ENCODE measurements at regions not wholly inside any gene's neighbourhood (a gene's known extent, or its start where the extent isn't known, plus 50 kb on each side); places are given as distances from the start of the nearest gene placed in this dataset.

GRCh38 chr5:2148312-2149194 lies 265.8 kb upstream of the IRX4 start:
- TF ChIP-seq, protein P1, sequence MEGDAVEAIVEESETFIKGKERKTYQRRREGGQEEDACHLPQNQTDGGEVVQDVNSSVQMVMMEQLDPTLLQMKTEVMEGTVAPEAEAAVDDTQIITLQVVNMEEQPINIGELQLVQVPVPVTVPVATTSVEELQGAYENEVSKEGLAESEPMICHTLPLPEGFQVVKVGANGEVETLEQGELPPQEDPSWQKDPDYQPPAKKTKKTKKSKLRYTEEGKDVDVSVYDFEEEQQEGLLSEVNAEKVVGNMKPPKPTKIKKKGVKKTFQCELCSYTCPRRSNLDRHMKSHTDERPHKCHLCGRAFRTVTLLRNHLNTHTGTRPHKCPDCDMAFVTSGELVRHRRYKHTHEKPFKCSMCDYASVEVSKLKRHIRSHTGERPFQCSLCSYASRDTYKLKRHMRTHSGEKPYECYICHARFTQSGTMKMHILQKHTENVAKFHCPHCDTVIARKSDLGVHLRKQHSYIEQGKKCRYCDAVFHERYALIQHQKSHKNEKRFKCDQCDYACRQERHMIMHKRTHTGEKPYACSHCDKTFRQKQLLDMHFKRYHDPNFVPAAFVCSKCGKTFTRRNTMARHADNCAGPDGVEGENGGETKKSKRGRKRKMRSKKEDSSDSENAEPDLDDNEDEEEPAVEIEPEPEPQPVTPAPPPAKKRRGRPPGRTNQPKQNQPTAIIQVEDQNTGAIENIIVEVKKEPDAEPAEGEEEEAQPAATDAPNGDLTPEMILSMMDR (conservative IDR thresholded peaks at IDR 0.05; ENCODE audit: low read depth in 2 of 2), result no peak
- no peak for TF ChIP-seq POLR2AphosphoS5 (IDR thresholded peaks at IDR 0.05; ENCODE audit: low read depth)
- TF ChIP-seq EZH2phosphoT487 (IDR thresholded peaks at IDR 0.05; ENCODE audit: unreplicated experiment), result no peak
- TF ChIP-seq EZH2 (IDR thresholded peaks at IDR 0.05; ENCODE audit: low read depth, unreplicated experiment), result no peak
- no peak for TF ChIP-seq JUNB (IDR thresholded peaks at IDR 0.05; ENCODE audit: unreplicated experiment)
- TF ChIP-seq ETS1 (IDR thresholded peaks at IDR 0.05), result no peak
- TF ChIP-seq, protein P2, sequence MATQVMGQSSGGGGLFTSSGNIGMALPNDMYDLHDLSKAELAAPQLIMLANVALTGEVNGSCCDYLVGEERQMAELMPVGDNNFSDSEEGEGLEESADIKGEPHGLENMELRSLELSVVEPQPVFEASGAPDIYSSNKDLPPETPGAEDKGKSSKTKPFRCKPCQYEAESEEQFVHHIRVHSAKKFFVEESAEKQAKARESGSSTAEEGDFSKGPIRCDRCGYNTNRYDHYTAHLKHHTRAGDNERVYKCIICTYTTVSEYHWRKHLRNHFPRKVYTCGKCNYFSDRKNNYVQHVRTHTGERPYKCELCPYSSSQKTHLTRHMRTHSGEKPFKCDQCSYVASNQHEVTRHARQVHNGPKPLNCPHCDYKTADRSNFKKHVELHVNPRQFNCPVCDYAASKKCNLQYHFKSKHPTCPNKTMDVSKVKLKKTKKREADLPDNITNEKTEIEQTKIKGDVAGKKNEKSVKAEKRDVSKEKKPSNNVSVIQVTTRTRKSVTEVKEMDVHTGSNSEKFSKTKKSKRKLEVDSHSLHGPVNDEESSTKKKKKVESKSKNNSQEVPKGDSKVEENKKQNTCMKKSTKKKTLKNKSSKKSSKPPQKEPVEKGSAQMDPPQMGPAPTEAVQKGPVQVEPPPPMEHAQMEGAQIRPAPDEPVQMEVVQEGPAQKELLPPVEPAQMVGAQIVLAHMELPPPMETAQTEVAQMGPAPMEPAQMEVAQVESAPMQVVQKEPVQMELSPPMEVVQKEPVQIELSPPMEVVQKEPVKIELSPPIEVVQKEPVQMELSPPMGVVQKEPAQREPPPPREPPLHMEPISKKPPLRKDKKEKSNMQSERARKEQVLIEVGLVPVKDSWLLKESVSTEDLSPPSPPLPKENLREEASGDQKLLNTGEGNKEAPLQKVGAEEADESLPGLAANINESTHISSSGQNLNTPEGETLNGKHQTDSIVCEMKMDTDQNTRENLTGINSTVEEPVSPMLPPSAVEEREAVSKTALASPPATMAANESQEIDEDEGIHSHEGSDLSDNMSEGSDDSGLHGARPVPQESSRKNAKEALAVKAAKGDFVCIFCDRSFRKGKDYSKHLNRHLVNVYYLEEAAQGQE (IDR thresholded peaks at IDR 0.05; ENCODE audit: unreplicated experiment), result no peak
- TF ChIP-seq ZNF114 (CRISPR knock-in tag; IDR thresholded peaks at IDR 0.05), result no peak
- TF ChIP-seq CREB1 (CRISPR knock-in tag; IDR thresholded peaks at IDR 0.05; ENCODE audit: low read depth), result no peak
- no peak for TF ChIP-seq NANOG (IDR thresholded peaks at IDR 0.05; ENCODE audit: borderline replicate concordance)
- TF ChIP-seq STAT1 (IDR thresholded peaks at IDR 0.05; ENCODE audit: unreplicated experiment), result no peak
- TF ChIP-seq ZNF331 (CRISPR knock-in tag; IDR thresholded peaks at IDR 0.05; ENCODE audit: low read depth), result no peak

Data from GM23338 (cell line).